Mesothelial cell of epicardium (in vitro differentiated cells): ENCODE measurements at regions not wholly inside any gene's neighbourhood (a gene's known extent, or its start where the extent isn't known, plus 50 kb on each side); places are given as distances from the start of the nearest gene placed in this dataset.
"Not testable (repeated sequence)": the region's sequence is repeated elsewhere in the genome, so short reads cannot be mapped to it uniquely, and the experiment has no call there.

Experiments used
- DNase-seq, 2 experiments: peaks; one replicate each; pipeline ENCODE4 v3.0.0; 2021; ENCODE audit warnings: low spot score in 2 of 2; ENCODE audit not compliant: unreplicated experiment in 2 of 2
- H3K27ac Mint-ChIP-seq: 2 replicates; pipeline ENCODE4 v1.8.0; 2021; ENCODE audit warnings: mixed read lengths
- H3K27me3 Mint-ChIP-seq: 2 replicates; pipeline ENCODE4 v1.8.0; 2021; ENCODE audit warnings: low read depth, mixed read lengths
- H3K36me3 Mint-ChIP-seq: 2 replicates; pipeline ENCODE4 v1.8.0; 2021; ENCODE audit warnings: mixed read lengths
- H3K4me1 Mint-ChIP-seq: 2 replicates; pipeline ENCODE4 v1.8.0; 2021; ENCODE audit warnings: mixed read lengths
- H3K4me3 Mint-ChIP-seq: 2 replicates; pipeline ENCODE4 v1.8.0; 2021; ENCODE audit warnings: mild to moderate bottlenecking, moderate library complexity, mixed read lengths
- H3K9me3 Mint-ChIP-seq: 2 replicates; pipeline ENCODE4 v1.8.0; 2021; ENCODE audit warnings: mixed read lengths
- TF ChIP-seq, protein P1 (sequence below): fragments of 200-600 bp; sonication (generic); IDR thresholded peaks from one replicate; pipeline ENCODE4 v1.5.0; 2021; ENCODE audit warnings: antibody characterized with exemption; ENCODE audit not compliant: unreplicated experiment

DNA sequence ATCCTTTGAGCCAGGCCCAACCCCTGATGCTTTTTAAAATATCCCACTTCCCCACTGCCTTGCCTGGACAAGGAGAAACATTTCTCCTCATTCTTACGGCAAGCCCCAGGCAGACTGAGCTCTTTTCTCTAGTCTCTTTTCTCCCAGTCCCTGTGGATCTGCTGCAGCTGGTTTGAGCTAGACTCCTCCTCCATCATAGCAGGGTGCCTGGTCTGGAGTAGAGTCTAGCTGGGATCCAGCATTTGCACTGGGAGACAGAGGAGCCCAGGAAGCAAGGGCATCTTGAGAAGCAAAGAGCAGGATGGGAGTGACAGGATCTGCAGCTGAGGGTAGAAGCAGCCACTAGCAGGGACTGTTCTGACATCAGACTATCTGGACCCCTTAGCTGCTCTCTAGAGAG is 562.3 kb upstream of the COBL start:
- Mint-ChIP-seq H3K4me3 (no peak overlapping the region), H3K9me3 (no peaks in the 10 kb centered on the region), H3K4me1 (no peaks in the 10 kb centered on the region)

DNA sequence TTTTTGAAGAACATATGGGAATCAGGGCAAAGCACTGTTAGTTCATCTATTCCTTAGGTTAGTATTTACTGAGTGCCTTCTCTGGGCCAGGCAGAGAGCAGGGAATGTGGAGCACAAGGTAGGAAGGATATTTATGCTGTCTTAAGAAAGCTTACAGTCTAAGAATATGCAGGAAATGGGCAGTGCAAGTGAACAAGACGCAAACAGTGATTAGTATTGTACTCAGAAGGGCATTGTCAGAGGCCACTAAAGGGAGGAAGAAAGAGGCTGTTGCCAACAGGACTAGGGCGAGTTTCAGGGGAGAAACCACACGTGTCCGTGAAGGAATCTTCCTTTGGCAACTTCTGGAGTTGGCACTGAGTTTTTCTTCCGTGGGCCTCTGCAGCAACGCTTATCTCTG is 552.8 kb upstream of the COBL start:
- H3K4me3 Mint-ChIP-seq: no peak overlapping the region
- H3K27me3 Mint-ChIP-seq: no peaks in the 10 kb centered on the region
- H3K4me1 Mint-ChIP-seq: no peaks in the 10 kb centered on the region
- TF ChIP-seq, protein P1, sequence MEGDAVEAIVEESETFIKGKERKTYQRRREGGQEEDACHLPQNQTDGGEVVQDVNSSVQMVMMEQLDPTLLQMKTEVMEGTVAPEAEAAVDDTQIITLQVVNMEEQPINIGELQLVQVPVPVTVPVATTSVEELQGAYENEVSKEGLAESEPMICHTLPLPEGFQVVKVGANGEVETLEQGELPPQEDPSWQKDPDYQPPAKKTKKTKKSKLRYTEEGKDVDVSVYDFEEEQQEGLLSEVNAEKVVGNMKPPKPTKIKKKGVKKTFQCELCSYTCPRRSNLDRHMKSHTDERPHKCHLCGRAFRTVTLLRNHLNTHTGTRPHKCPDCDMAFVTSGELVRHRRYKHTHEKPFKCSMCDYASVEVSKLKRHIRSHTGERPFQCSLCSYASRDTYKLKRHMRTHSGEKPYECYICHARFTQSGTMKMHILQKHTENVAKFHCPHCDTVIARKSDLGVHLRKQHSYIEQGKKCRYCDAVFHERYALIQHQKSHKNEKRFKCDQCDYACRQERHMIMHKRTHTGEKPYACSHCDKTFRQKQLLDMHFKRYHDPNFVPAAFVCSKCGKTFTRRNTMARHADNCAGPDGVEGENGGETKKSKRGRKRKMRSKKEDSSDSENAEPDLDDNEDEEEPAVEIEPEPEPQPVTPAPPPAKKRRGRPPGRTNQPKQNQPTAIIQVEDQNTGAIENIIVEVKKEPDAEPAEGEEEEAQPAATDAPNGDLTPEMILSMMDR: no peak
- H3K36me3 Mint-ChIP-seq: no peaks in the 10 kb centered on the region
- H3K9me3 Mint-ChIP-seq: no peaks in the 10 kb centered on the region
- no peak for DNase-seq
- H3K27ac Mint-ChIP-seq: no peak overlapping the region

More for the DNA sequence above, 562.3 kb upstream of the COBL start:
- TF ChIP-seq, protein P1: no peak
- Mint-ChIP-seq H3K27me3 (no peaks in the 10 kb centered on the region), H3K36me3 (no peaks in the 10 kb centered on the region), H3K27ac (no peak overlapping the region)
- DNase-seq: no peak

DNA sequence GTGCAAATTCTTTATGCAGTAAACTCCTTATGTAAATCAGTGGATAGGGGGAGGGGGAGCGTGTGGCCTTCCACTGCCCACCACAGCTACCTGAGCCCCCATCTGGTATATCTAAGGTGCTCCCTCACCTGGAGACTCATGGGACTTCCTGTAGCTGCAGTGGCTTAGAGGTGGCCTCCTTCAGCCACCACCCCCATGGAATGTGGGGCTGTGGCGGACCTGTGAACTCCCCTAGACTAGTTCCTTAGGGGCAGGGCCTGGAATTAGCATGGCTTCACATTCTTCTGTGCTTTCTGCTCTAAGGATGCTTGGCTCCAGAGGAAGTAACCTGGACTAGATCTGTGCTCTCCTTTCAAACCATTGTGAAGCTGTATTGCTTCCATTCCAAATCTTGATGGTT is 550.5 kb upstream of the COBL start:
- Mint-ChIP-seq H3K27me3 (no peaks in the 10 kb centered on the region), H3K27ac (no peak overlapping the region), H3K4me3 (no peak overlapping the region), H3K9me3 (no peaks in the 10 kb centered on the region), H3K4me1 (no peaks in the 10 kb centered on the region), H3K36me3 (no peaks in the 10 kb centered on the region)
- DNase-seq: no peak
- TF ChIP-seq, protein P1: no peak

DNA sequence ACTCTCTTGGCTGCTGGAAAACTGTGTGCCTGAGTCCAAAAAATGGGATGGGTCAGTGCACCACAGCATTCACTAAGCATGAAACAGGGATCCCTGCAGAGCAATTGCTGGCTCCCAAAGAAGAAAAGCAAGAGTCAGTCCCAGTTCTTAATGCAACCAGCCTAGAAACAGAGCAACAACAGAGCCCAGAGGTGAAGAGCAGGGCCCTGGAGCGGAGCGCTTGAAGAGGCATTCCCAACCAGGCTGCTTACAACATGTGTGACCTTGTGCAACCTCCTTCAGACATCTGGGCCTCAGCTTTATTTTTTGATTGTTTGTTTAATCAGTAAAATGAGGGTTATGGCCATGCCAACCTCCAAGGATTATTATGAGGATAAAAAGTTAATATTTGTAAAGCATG is 543.7 kb upstream of the COBL start:
- Mint-ChIP-seq H3K27ac (no peak overlapping the region), H3K36me3 (no peaks in the 10 kb centered on the region), H3K4me3 (no peak overlapping the region), H3K9me3 (no peaks in the 10 kb centered on the region), H3K27me3 (no peaks in the 10 kb centered on the region), H3K4me1 (no peaks in the 10 kb centered on the region)
- DNase-seq: no peak
- TF ChIP-seq, protein P1: no peak

DNA sequence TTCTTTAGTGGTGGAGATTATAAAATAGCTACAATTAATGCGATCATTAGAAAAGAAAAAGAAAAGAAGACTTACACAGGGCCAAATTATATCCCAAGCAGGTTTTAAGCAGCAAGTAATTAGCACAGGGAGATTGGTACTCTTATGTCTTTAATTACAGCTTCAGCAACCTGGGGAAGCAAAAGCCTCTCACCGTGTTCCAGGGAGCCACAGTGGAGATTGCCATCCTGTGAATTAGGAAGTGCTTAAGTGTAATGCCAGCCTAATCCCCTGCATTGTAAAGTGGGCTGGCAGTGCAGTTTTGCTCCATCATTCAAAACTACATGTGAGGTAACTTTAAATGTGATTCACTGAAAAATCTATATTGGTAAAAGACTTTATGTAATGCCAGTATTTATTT is 533.5 kb upstream of the COBL start:
- Mint-ChIP-seq H3K4me1 (no peaks in the 10 kb centered on the region), H3K27me3 (peaks cover 1% of the 10 kb centered on the region), H3K9me3 (no peaks in the 10 kb centered on the region), H3K4me3 (no peak overlapping the region), H3K27ac (no peak overlapping the region), H3K36me3 (no peaks in the 10 kb centered on the region)
- no peak for DNase-seq
- TF ChIP-seq, protein P1: no peak

DNA sequence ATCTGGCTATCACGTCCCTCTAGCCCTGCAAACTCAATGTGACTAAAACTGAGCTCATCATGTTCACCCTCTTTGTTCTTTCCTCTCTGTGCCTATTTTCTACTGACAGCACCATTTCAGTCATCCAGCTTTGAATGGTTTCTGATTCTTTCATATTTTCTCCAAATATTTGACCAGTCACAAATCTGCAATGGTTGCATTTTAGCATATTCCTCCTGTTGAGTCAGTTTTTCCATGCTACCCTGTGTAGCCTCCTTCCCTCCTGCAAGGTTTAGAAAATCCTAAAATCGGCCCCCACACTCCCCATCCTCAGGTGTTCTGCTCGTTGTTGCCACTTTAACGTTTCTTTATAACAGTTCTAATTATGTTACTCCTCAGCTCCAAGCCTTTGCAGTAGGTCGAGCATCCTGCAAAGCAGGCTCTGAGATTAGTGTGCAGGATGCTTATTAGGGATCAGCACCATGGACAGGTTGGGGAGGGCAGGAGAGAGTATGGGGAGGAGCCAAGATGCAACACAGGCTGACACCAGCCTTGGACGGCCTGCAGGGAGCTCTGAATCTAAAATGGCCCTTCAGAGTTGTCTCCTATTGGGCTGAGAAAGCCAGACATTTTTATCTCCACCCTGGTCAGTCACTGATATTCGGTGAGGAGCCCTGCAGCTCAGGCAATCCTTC is 531.0 kb upstream of the COBL start:
- peaks cover 8% of the 10 kb centered on the region for H3K9me3 Mint-ChIP-seq
- no peaks in the 10 kb centered on the region for H3K36me3 Mint-ChIP-seq
- DNase-seq: no peak
- TF ChIP-seq, protein P1: no peak
- no peak overlapping the region for H3K4me3 Mint-ChIP-seq
- H3K4me1 Mint-ChIP-seq: no peaks in the 10 kb centered on the region
- H3K27me3 Mint-ChIP-seq: peaks cover 1% of the 10 kb centered on the region
- no peak overlapping the region for H3K27ac Mint-ChIP-seq

DNA sequence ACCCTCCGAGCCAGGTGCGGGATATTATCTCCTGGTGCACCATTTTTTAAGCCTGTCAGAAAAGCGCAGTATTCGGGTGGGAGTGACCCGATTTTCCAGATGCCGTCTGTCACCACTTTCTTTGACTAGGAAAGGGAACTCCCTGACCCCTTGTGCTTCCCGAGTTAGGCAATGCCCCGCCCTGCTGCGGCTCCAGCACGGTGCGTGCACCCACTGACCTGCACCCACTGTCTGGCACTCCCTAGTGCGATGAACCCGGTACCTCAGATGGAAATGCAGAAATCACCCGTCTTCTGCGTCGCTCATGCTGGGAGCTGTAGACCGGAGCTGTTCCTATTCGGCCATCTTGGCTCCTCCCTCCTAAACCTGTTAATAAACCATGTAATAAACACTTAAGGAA is 522.5 kb upstream of the COBL start:
- H3K4me3 Mint-ChIP-seq, H3K36me3 Mint-ChIP-seq, DNase-seq, H3K27ac Mint-ChIP-seq, H3K27me3 Mint-ChIP-seq, H3K4me1 Mint-ChIP-seq: not testable (repeated sequence)
- H3K9me3 Mint-ChIP-seq: peaks cover 19% of the 10 kb centered on the region
